ENCODE measurements at regions not wholly inside any gene's neighbourhood (a gene's known extent, or its start where the extent isn't known, plus 50 kb on each side); places are given as distances from the start of the nearest gene placed in this dataset.
A peak's percentile ranks its signal among the peaks of the same experiment; 100 is the strongest.
"Not testable (repeated sequence)": the region's sequence is repeated elsewhere in the genome, so short reads cannot be mapped to it uniquely, and the experiment has no call there.

GRCh38 chr1:31511848-31512615 is 64.3 kb upstream of the TINAGL1 start:
- DNase-seq, result no peak

DNA sequence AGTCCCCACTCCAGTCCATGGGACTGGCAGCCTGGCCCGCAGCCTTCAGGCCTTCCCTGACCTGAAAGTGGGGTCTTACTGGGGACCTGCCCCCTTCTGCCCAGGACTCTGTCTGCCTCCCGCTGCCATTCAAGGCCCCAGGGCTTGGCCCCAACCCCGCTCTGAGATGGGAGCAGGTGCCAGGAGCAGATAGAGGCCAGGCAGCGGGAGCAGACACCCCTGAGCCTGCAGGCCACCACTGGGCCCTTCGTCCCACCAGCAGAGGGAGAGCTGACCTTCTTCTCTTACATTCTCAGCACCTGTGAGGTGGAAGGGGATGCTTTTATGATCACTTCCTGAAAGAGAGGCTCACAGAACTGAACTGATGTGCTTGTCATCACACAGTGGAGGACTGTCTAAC is 62.2 kb upstream of the TINAGL1 start:
- no peak for DNase-seq

DNA sequence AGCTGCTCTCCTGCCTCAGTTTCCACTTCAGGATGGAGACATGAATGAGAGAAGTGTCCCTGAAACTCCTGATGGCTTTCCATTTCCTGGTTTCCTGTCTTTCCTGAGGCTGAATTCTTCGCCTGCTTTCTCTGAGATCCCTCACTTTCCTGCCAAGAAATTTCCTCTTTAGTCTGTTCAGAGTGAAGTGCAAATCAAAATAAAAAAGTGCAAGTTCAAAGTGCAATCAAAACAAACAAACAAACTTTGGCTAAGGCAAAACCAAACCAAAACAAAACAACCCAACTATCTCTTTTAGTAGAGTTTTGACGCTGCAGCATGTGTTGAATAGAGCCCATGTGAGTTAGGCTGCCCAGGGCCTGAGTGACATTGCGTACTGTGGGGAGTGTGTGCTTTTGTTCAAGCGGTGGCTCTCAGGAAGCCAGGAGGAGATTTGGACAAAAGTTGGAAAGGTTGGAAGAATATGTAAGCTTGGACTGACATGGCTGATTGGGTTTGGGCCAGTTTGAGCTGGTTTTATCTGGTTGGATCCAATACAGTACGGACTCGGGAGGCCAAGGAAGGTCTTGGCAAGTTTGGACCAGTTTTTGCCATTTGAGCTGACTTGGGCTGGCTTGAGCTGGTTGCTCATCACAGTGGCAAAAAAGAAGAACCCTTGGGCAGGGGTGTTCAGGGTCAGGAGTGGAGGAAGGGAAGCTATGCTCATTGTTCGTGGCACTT is 61.1 kb upstream of the TINAGL1 start:
- no peak for DNase-seq

DNA sequence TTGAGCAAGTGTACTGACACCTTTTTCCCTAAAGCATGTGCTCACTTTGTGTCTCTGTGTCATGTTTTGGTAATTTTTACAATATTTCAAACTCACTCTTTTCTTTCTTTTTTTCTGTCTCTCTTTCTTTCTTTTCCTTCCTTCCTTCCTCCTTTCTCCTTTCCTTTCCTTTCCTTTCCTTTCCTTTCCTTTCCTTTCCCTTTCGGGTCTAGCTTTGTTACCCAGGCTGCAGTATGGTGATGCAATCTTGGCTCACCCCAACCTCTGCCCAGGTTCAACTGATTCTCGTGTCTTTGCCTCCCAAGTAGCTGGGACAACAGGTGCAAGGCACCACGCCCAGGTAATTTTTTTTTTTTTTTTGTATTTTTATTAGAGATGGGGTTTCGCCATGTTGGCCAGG is 60.4 kb upstream of the TINAGL1 start:
- no peak for DNase-seq

- DNase-seq, result no peak
Observed at GRCh38 chr1:31517301-31517700, 59.0 kb upstream of the TINAGL1 start.

DNA sequence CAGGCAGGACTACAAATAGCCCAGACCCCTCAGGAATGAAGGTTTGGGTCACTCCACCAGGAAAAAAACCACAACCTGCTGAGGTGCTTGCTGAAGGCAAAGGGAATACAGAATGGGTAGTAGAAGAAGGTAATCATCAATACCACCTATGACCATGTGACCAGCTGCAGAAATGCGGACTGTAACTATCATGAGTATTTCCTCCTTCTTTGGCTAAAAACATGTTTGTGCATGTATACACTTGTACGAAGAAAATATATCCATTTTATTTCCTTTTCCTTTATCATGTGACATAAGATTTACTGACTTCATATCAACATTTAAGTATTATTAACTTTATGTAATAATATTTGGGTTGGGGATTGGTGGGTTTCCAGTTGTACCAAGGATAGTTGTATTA is 58.3 kb upstream of the TINAGL1 start:
- not testable (repeated sequence) for DNase-seq

DNA sequence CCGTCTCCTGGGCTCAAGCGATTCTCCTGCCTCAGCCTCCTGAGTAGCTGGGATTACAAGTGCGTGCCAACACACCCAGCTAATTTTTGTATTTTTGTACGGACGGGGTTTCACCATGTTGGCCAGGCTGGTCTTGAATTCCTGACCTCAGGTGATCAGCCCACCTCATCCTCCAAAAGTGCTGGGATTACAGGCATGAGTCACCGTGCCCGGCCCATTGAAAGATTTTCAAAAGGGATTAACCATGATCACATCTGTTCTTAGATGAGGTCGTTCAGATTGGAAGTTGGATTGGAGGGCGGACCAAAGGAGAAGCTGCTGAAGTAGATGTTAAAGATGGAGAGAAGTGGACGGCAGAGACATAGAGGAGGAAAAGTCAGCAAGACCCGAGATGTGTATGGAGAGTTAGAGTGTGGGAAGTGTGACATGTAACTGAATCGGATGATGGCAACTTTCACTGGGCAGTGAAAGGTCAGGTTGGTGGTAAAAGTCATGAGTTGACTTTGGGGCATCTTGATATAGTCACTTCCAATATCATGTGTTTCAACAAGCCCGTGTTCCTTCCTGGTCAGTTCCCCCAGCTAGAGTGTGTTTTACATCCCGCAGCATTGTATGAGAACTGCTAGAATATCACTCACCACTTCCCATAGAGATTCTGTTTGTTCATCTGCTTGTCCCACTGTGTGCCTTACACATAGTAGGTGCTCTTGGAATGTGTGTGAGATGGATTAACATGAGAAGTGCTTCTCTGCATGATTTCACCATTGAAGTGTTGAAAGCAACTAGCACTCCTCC is 54.4 kb upstream of the TINAGL1 start:
- DNase-seq, result peak; percentile 72

DNA sequence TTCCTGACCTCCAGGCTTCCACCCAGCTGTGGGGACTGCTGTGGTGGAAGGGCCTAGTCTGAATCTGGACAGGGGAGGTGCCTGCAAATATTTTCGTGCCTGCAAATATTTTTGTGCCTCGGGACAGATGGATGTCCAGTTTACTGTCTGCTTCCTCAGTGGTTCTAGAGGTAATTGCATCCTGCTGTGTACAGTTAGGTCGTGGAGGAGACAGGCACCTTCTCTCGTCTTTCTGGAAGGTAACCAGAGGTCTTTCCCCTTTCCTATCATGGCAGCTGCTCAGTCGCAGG is 53.8 kb upstream of the TINAGL1 start:
- no peak for DNase-seq

DNA sequence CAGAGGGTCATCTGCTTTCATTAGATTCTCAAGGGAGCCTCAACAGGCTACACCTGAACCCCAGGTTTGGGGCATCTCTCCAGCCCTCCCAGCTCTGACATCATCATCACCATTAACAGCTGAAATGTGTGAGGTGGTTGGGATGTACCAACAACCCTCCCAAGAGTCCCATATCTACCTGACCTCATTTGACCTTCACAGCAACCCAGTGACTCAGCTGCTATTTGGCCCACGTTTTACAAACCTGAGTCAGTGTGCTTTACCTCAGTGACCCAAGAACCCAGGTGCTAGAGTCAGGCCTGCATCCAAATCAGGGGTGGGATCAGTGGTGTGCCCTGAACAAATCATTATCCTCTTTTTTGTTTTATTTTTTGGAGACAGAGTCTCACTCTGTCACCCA is 53.3 kb upstream of the TINAGL1 start:
- DNase-seq, result no peak

GRCh38 chr1:31523769-31524168 is 52.5 kb upstream of the TINAGL1 start:
- DNase-seq, result no peak

GRCh38 chr1:31524186-31524901 is 52.0 kb upstream of the TINAGL1 start:
- no peak for DNase-seq
